GM12892 (cell line): ENCODE measurements at regions not wholly inside any gene's neighbourhood (a gene's known extent, or its start where the extent isn't known, plus 50 kb on each side); places are given as distances from the start of the nearest gene placed in this dataset.

ENCODE experiments used
- POLR2A ChIP-seq: IDR thresholded peaks from 2 replicates; pipeline ENCODE4 v1.6.1; 2011; ENCODE audit warnings: low read depth, low read length, control low read depth
- POLR2AphosphoS5 ChIP-seq: IDR thresholded peaks from 2 replicates; pipeline ENCODE4 v1.6.1; 2011; ENCODE audit warnings: low read depth, low read length, control low read depth
- TAF1 ChIP-seq: IDR thresholded peaks from 2 replicates; pipeline ENCODE4 v1.6.1; 2011; ENCODE audit warnings: low read depth, mild to moderate bottlenecking, control low read depth, low read length, borderline replicate concordance

DNA sequence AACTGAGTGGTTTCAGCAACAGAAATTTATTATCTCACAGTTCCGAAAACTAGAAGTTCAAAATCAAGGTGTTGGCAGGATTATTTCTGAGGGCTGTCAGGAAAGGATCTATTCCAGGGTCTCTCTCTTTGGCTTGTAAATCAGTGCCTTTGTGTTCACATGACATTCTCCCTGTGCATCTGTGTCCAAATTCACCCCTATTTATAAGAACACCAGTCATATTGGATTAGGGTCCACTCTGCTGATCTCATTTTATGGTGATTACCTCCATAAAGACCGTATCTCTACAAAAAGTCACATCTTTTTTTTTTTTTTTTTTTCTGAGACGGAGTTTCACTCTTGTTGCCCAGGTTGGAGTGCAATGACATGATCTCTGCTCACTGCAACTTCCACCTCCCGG is 68.6 kb upstream of the MARCKS start:
- TF ChIP-seq POLR2AphosphoS5 = no peak
- TF ChIP-seq TAF1 = no peak
- TF ChIP-seq POLR2A = no peak
